GM21717 (cell line): ENCODE measurements at regions not wholly inside any gene's neighbourhood (a gene's known extent, or its start where the extent isn't known, plus 50 kb on each side); places are given as distances from the start of the nearest gene placed in this dataset.

ENCODE experiments used
- ATAC-seq: cut with Tn5 transposase; IDR thresholded peaks from one replicate; pipeline ENCODE4 v1.9.1; 2021; ENCODE audit warnings: mild to moderate bottlenecking, moderate library complexity; ENCODE audit not compliant: unreplicated experiment

GRCh38 chr13:47459512-47459911 is 541.6 kb downstream of the SUCLA2 start:
- ATAC-seq: no peak

- ATAC-seq: no peak
These were observed 543.4 kb downstream of the SUCLA2 start for GRCh38 chr13:47457626-47458025.

- ATAC-seq: no peak
These were observed 545.4 kb downstream of the SUCLA2 start for GRCh38 chr13:47455626-47456025.

- ATAC-seq: no peak
These were observed 546.1 kb downstream of the SUCLA2 start for GRCh38 chr13:47454986-47455385.

- ATAC-seq: no peak
These were observed 540.6 kb upstream of the HTR2A start for GRCh38 chr13:47437406-47437805.

- no peak for ATAC-seq
These were observed 536.7 kb upstream of the HTR2A start for GRCh38 chr13:47433461-47434005.

GRCh38 chr13:47426126-47426849 is 529.4 kb upstream of the HTR2A start:
- ATAC-seq: no peak

GRCh38 chr13:47421525-47421924 is 524.7 kb upstream of the HTR2A start:
- no peak for ATAC-seq

GRCh38 chr13:47420568-47420967 is 523.7 kb upstream of the HTR2A start:
- no peak for ATAC-seq

- no peak for ATAC-seq
These were observed 523.2 kb upstream of the HTR2A start for GRCh38 chr13:47420020-47420419.

GRCh38 chr13:47418206-47418920 is 521.5 kb upstream of the HTR2A start:
- ATAC-seq: no peak

GRCh38 chr13:47417485-47417884 is 520.6 kb upstream of the HTR2A start:
- ATAC-seq: no peak

GRCh38 chr13:47415048-47415447 is 518.2 kb upstream of the HTR2A start:
- no peak for ATAC-seq

GRCh38 chr13:47413526-47413925 is 516.7 kb upstream of the HTR2A start:
- ATAC-seq: no peak

- no peak for ATAC-seq
These were observed 516.3 kb upstream of the HTR2A start for GRCh38 chr13:47413112-47413511.

- no peak for ATAC-seq
These were observed 512.9 kb upstream of the HTR2A start for GRCh38 chr13:47409778-47410177.

GRCh38 chr13:47408546-47409319 is 511.9 kb upstream of the HTR2A start:
- no peak for ATAC-seq

- no peak for ATAC-seq
These were observed 511.0 kb upstream of the HTR2A start for GRCh38 chr13:47407808-47408207.

GRCh38 chr13:47399599-47399998 is 502.7 kb upstream of the HTR2A start:
- ATAC-seq: no peak

GRCh38 chr13:47397739-47398138 is 500.9 kb upstream of the HTR2A start:
- ATAC-seq: no peak

- ATAC-seq: no peak
These were observed 500.1 kb upstream of the HTR2A start for GRCh38 chr13:47396915-47397314.
